DOHH2 (cell line): ENCODE measurements at regions not wholly inside any gene's neighbourhood (a gene's known extent, or its start where the extent isn't known, plus 50 kb on each side); places are given as distances from the start of the nearest gene placed in this dataset.

ENCODE experiments used
- CTCF ChIP-seq: fragments of 200-600 bp; sonication (generic); IDR thresholded peaks from one replicate; pipeline ENCODE4 v1.5.1; 2014; ENCODE audit warnings: antibody characterized with exemption, mild to moderate bottlenecking, low read depth, low read length; ENCODE audit not compliant: poor library complexity, severe bottlenecking
- EZH2phosphoT487 ChIP-seq: fragments of 200-600 bp; sonication (generic); IDR thresholded peaks from 2 replicates; pipeline ENCODE4 v1.6.1; 2017; ENCODE audit warnings: borderline replicate concordance, mild to moderate bottlenecking, antibody characterized with exemption, low read length, moderate library complexity, mixed read lengths

DNA sequence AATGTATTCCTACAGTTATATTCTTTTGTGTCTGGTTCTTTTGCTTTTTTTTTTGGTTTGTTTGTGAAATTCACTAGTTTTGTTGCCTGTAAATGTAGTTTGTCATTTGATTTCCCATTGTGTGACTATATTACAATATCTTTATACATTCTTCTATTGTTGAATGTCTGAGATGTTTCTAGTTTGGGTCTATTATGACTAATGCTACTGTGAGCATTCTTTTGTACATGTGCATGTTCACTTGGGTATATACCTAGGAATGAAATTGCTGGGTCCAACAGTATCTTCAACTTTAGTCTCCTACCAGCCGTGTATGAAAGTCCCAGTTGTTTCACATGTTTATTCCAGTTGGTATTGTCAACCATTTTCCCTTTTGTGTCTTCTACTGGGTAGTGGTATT lies 112.7 kb upstream of the RBMS1 start:
- TF ChIP-seq CTCF (no peak), EZH2phosphoT487 (no peak)
